GM12878 (cell line): ENCODE measurements at regions not wholly inside any gene's neighbourhood (a gene's known extent, or its start where the extent isn't known, plus 50 kb on each side); places are given as distances from the start of the nearest gene placed in this dataset.

Experiments used
- ATAC-seq: fragments of 200-7000 bp; cut with Tn5 transposase; 3 replicates; pipeline ENCODE4 v1.9.1; 2020; ENCODE audit warnings: mild to moderate bottlenecking, moderate library complexity
- BruUV-seq: library from RNA; stranded (reverse); fragments of 400-500 nt; replicated peaks from 2 replicates; lab custom pipeline; 2021; lab: Mats Ljungman, UMichigan
- CTCF ChIA-PET: fragments of 300-600 bp; sonication (Branson Sonifier 250); formaldehyde crosslinking; extraction: SDS; loops from one replicate; lab custom pipeline; 2021; ENCODE audit warnings: inconsistent platforms; lab: Yijun Ruan, JAX
- POLR2A ChIA-PET: fragments of 350-600 bp; formaldehyde crosslinking; extraction: SDS; loops from one replicate; lab custom pipeline; 2021; ENCODE audit warnings: inconsistent platforms; lab: Charles Lee
- RAD21 ChIA-PET: fragments of 300-600 bp; sonication (Branson Sonifier 250); formaldehyde crosslinking; loops from one replicate; lab custom pipeline; 2023; ENCODE audit warnings: antibody characterized with exemption; ENCODE audit not compliant: unreplicated experiment; lab: Charles Lee
- SMC1A ChIA-PET: fragments of 300-600 bp; sonication (Branson Sonifier 250); formaldehyde crosslinking; loops from one replicate; lab custom pipeline; 2023; ENCODE audit not compliant: unreplicated experiment, uncharacterized antibody; lab: Charles Lee
- DNase-seq: peaks from one replicate; pipeline ENCODE4 v3.0.0-alpha.2; 2011; ENCODE audit warnings: low read depth, low spot score
- FAIRE-seq: peaks from 3 replicates; lab custom pipeline; 2011; peaks lifted over from hg19 to GRCh38; lab: Jason Lieb, UNC
- H2AFZ ChIP-seq: 2 replicates; pipeline ENCODE4 v1.6.0; 2011; ENCODE audit warnings: low read depth, low read length, control low read depth; ENCODE audit not compliant: control insufficient read depth
- H3K27ac ChIP-seq: 2 replicates; pipeline ENCODE4 v1.5.1; 2011; ENCODE audit warnings: control low read depth; ENCODE audit not compliant: control insufficient read depth, insufficient read depth
- H3K27me3 ChIP-seq, 2 experiments: replicated peaks in 1 of 2; 2 replicates each; pipeline versions ENCODE4 v1.6.0 to v1.6.1; 2011; ENCODE audit warnings: low read length in 1 of 2; ENCODE audit not compliant: control insufficient read depth in 2 of 2, insufficient read depth in 2 of 2
- H3K36me3 ChIP-seq, 2 experiments: 2 replicates each; pipeline ENCODE4 v1.5.1; 2011; ENCODE audit warnings: low read length in 1 of 2; ENCODE audit not compliant: control insufficient read depth in 2 of 2, insufficient read depth in 2 of 2
- H3K4me1 ChIP-seq: 2 replicates; pipeline ENCODE4 v1.6.1; 2011; ENCODE audit warnings: mild to moderate bottlenecking, low read length, moderate library complexity, mixed read lengths; ENCODE audit not compliant: control insufficient read depth, insufficient read depth
- H3K4me2 ChIP-seq: 2 replicates; pipeline ENCODE4 v1.6.0; 2011; ENCODE audit warnings: control low read depth; ENCODE audit not compliant: control insufficient read depth, insufficient read depth
- H3K4me3 ChIP-seq: fragments of 200-600 bp; sonication (generic); 2 replicates; pipeline ENCODE4 v1.5.1; 2016
- H3K79me2 ChIP-seq: 2 replicates; pipeline ENCODE4 v1.6.0; 2011; ENCODE audit warnings: low read length; ENCODE audit not compliant: control insufficient read depth, insufficient read depth
- H3K9ac ChIP-seq: 2 replicates; pipeline ENCODE4 v1.8.0; 2011; ENCODE audit warnings: low read length, control low read depth, mixed read lengths; ENCODE audit not compliant: control insufficient read depth, insufficient read depth
- H3K9me3 ChIP-seq: replicated peaks from 3 replicates; pipeline ENCODE4 v1.5.1; 2011; ENCODE audit warnings: mild to moderate bottlenecking, low read length; ENCODE audit not compliant: control insufficient read depth, insufficient read depth
- H4K20me1 ChIP-seq: 2 replicates; pipeline ENCODE4 v1.6.0; 2011; ENCODE audit not compliant: control insufficient read depth, insufficient read depth
- CTCF ChIP-seq, 3 experiments: IDR thresholded peaks in 2 of 3; conservative IDR thresholded peaks in 1 of 3; 2 replicates each; pipeline ENCODE4 v1.5.1; 2011; ENCODE audit warnings: low read depth in 3 of 3, low read length in 3 of 3, mild to moderate bottlenecking in 3 of 3, control low read depth in 2 of 3, moderate library complexity in 2 of 3, inconsistent platforms in 1 of 3, mixed read lengths in 1 of 3; ENCODE audit not compliant: control insufficient read depth in 2 of 3, insufficient read depth in 1 of 3; ENCODE audit errors: extremely low read depth in 1 of 3
- ETV6 ChIP-seq, 2 experiments: fragments of 450-650 bp in 1 of 2; IDR thresholded peaks in 1 of 2; conservative IDR thresholded peaks in 1 of 2; 2 replicates each; pipeline ENCODE4 v1.6.1; 2014; ENCODE audit warnings: antibody characterized with exemption in 1 of 2, borderline replicate concordance in 1 of 2, low read depth in 1 of 2, mild to moderate bottlenecking in 1 of 2, moderate library complexity in 1 of 2
- PAX5 ChIP-seq: IDR thresholded peaks from 2 replicates; pipeline ENCODE4 v1.6.1; 2011; ENCODE audit warnings: low read depth, low read length, borderline replicate concordance
- RAD21 ChIP-seq: IDR thresholded peaks from 2 replicates; pipeline ENCODE4 v1.6.1; 2011; ENCODE audit warnings: mild to moderate bottlenecking, low read depth, low read length, moderate library complexity; ENCODE audit not compliant: insufficient read depth
- SMC3 ChIP-seq: IDR thresholded peaks from 2 replicates; pipeline ENCODE4 v1.6.1; 2011; ENCODE audit warnings: low read length, improper control_type of control experiment, borderline replicate concordance
- TCF12 ChIP-seq: IDR thresholded peaks from 2 replicates; pipeline ENCODE4 v1.6.1; 2011; ENCODE audit warnings: low read depth, mild to moderate bottlenecking, low read length
- ZNF622 ChIP-seq: fragments of 450-650 bp; IDR thresholded peaks from 2 replicates; pipeline ENCODE4 v1.6.1; 2017; ENCODE audit warnings: mild to moderate bottlenecking, inconsistent platforms
- WGBS: methylation state at CpG from one replicate; pipeline ENCODE4 v1.1.6; 2016; ENCODE audit warnings: low lambda C conversion rate; ENCODE audit not compliant: insufficient replicate concordance, insufficient coverage; ENCODE audit errors: missing lambda C conversion rate; 5-methylcytosine and 5-hydroxymethylcytosine counted together
- in situ Hi-C: fragments of 300-500 bp; cut with MboI; formaldehyde crosslinking; loops from 9 replicates; pipeline ENCODE4 v1.14.3; 2018; ENCODE audit warnings: mixed read lengths
- intact Hi-C: fragments of 100-400 bp; cut with micrococcal nuclease; formaldehyde crosslinking; loops from one replicate; pipeline ENCODE4 v1.14.2; 2022; ENCODE audit not compliant: unreplicated experiment

GRCh38 chr3:31448035-31448881 lies 84.5 kb upstream of the STT3B start:
- RAD21 ChIA-PET, result interaction anchor here (0.6 to 1.6 kb wide), 3 partner anchors 84 to 203 kb away, joined by 3 to 4 read pairs (median 3); partner anchors contain the start of gene STT3B
- Histone ChIP-seq H3K9me3 (peaks cover 9% of the 10 kb centered on the region), H2AFZ (peak overlapping the region; percentile 39), H3K9ac (peak overlapping the region; percentile 14; the same call in 1 of the 2 replicates), H3K79me2 (no peaks in the 10 kb centered on the region), H3K27ac (peak overlapping the region; percentile 79), H3K4me1 (peaks cover 34% of the 10 kb centered on the region), H3K4me3 (0 out of 2 replicates have a peak overlapping the region, but pooled peaks have one; percentile 42), H4K20me1 (no peaks in the 10 kb centered on the region), H3K4me2 (peak overlapping the region; percentile 82), H3K36me3 (no peaks in the 10 kb centered on the region), H3K27me3 (no peaks in the 10 kb centered on the region)
- TF ChIP-seq TCF12 (peak; percentile 78; the same call in 1 of the 2 replicates), SMC3 (peak; percentile 49; the same call in 1 of the 2 replicates), ZNF622 (no peak), ETV6 (conservative IDR thresholded peaks at IDR 0.05 in 1 of 2, IDR thresholded peaks at IDR 0.05 in 1 of 2; ENCODE audit: borderline replicate concordance in 1 of 2, low read depth in 1 of 2) (no peak), PAX5 (peak; percentile 49; the same call in 1 of the 2 replicates), CTCF (IDR thresholded peaks at IDR 0.05 in 2 of 3, conservative IDR thresholded peaks at IDR 0.05 in 1 of 3; ENCODE audit: control insufficient read depth in 2 of 3, extremely low read depth in 1 of 3, insufficient read depth in 1 of 3, low read depth in 3 of 3, low read length in 3 of 3) (peak; percentile 43 to 73 (median 67)), RAD21 (peak; percentile 71)
- CTCF ChIA-PET, result interaction anchor here (0.6 to 1.4 kb wide), 8 partner anchors 8 to 287 kb away, joined by 3 to 6 read pairs (median 3); no protein-coding TSS in a partner anchor
- in situ Hi-C loops (no loop called here), intact Hi-C loops (loop anchor here (2.0 to 10.0 kb wide), 4 partner anchors 84 to 673 kb away; partner anchors contain the start of gene STT3B)
- no TSS peak for BruUV-seq
- SMC1A ChIA-PET, result interaction anchor here (0.5 to 3.7 kb wide), 6 partner anchors 9 to 202 kb away, joined by 3 to 21 read pairs (median 5); no protein-coding TSS in a partner anchor
- FAIRE-seq (no peak), ATAC-seq (peak; percentile 96), DNase-seq (no peak)
- 91% methylated on average over 1 of the region's 1 CpG for WGBS
- POLR2A ChIA-PET, result interaction anchor here (0.6 kb wide), 1 partner anchor 84 kb away, joined by 3 read pairs; the partner anchor contains the start of gene STT3B
